GF-D8 (cell line): ENCODE measurements at regions not wholly inside any gene's neighbourhood (a gene's known extent, or its start where the extent isn't known, plus 50 kb on each side); places are given as distances from the start of the nearest gene placed in this dataset.

ENCODE experiments used
- DNase-seq: peaks from one replicate; lab custom pipeline; 2025; lab: John Stamatoyannopoulos, UW

DNA sequence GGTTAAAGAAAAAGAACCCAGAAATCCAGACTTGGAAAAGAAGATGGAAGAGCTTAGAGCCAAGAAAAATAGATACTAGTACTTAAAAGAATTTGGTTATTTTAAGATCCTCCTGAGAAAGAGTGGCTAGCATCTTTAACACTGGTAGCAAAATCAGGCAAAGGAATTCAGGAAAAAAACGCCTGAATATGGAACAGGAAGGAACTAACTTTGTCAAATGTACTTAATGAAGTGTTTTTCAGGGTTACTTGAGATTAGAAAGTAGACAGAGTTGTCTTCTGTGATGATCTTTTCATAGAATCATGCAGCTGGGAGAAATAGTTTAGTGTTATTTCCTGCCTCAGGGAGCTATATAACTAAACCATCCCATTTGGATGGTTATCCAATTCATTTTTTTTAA lies 50.8 kb upstream of the SASH1 start:
- DNase-seq, result no peak
